Uterus (tissue), 2 donors: ENCODE measurements at regions not wholly inside any gene's neighbourhood (a gene's known extent, or its start where the extent isn't known, plus 50 kb on each side); places are given as distances from the start of the nearest gene placed in this dataset.

Experiments used
- POLR2A ChIP-seq, 2 donors: fragments of 450-650 bp; IDR thresholded peaks; one replicate each; pipeline ENCODE4 v1.6.1; 2016; ENCODE audit warnings: antibody characterized with exemption in 2 of 2, mild to moderate bottlenecking in 1 of 2, moderate library complexity in 1 of 2
- TF ChIP-seq, protein P1 (sequence below), 4 experiments: fragments of 200-600 bp in 2 of 4; fragments of 450-650 bp in 2 of 4; sonication (generic) in 2 of 4; IDR thresholded peaks; one replicate each; pipeline ENCODE4 v1.5.1; 2016 to 2019; ENCODE audit warnings: antibody characterized with exemption in 4 of 4, mild to moderate bottlenecking in 2 of 4, moderate library complexity in 1 of 4

DNA sequence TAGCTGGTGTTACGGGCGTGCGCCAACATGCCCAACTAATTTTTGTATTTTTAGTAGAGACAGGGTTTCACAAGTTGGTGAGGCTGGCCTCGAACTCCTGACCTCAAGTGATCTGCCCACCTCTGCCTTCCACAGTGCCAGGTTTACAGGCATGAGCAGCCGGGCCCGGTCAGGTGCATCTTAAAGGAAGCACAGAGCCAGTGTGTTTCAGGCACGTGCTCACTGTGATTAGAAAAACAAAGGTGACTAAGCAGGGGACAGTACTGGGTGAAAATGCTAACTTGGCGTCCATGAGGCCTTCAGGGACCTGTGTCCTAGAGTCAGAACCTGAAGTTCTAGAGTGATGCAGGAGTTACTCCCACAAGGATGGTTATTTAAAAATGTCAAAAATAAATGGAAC, 60.0 kb upstream of the GJA8 start:
- no peak for TF ChIP-seq POLR2A (IDR thresholded peaks at IDR 0.05)
- TF ChIP-seq, protein P1, sequence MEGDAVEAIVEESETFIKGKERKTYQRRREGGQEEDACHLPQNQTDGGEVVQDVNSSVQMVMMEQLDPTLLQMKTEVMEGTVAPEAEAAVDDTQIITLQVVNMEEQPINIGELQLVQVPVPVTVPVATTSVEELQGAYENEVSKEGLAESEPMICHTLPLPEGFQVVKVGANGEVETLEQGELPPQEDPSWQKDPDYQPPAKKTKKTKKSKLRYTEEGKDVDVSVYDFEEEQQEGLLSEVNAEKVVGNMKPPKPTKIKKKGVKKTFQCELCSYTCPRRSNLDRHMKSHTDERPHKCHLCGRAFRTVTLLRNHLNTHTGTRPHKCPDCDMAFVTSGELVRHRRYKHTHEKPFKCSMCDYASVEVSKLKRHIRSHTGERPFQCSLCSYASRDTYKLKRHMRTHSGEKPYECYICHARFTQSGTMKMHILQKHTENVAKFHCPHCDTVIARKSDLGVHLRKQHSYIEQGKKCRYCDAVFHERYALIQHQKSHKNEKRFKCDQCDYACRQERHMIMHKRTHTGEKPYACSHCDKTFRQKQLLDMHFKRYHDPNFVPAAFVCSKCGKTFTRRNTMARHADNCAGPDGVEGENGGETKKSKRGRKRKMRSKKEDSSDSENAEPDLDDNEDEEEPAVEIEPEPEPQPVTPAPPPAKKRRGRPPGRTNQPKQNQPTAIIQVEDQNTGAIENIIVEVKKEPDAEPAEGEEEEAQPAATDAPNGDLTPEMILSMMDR (IDR thresholded peaks at IDR 0.05) = no peak
